GM20431 (cell line): ENCODE measurements at regions not wholly inside any gene's neighbourhood (a gene's known extent, or its start where the extent isn't known, plus 50 kb on each side); places are given as distances from the start of the nearest gene placed in this dataset.
"Not testable (repeated sequence)": the region's sequence is repeated elsewhere in the genome, so short reads cannot be mapped to it uniquely, and the experiment has no call there.

ENCODE experiments used
- in situ Hi-C: fragments of 300-500 bp; cut with MseI, MboI; formaldehyde crosslinking; loops from one replicate; pipeline ENCODE4 v1.15.0; 2020; ENCODE audit warnings: low sequenced_read_pairs; ENCODE audit not compliant: unreplicated experiment

- in situ Hi-C loops: no loop called here
Measured at GRCh38 chr17:56727876-56728617, 105.7 kb downstream of the C17orf67 start.

GRCh38 chr17:56731096-56731495 is 102.6 kb downstream of the C17orf67 start:
- in situ Hi-C loops: not testable (repeated sequence)

- in situ Hi-C loops: no loop called here
Measured at GRCh38 chr17:56733833-56734232, 99.9 kb downstream of the C17orf67 start.

DNA sequence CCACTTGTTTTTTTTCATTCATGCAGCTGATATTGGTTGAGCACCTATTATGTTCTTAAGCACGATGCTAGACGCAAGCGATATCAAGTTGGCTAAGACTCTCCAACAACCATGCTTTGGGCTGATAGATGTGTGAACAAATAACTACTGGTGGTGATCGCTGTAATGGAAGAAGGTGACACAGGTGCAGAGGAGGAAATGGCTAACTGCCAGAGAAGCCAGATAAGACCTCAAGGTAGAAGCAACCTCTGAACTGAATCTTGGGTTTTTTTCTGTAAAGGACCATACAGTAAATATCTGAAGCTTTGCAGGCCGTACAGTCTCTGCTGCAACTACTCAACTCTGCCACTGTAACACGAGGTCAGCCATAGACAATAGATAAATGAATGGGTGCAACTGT is 97.9 kb downstream of the C17orf67 start:
- in situ Hi-C loops: no loop called here

- in situ Hi-C loops: no loop called here
Measured at GRCh38 chr17:56737421-56738161, 96.1 kb downstream of the C17orf67 start.

DNA sequence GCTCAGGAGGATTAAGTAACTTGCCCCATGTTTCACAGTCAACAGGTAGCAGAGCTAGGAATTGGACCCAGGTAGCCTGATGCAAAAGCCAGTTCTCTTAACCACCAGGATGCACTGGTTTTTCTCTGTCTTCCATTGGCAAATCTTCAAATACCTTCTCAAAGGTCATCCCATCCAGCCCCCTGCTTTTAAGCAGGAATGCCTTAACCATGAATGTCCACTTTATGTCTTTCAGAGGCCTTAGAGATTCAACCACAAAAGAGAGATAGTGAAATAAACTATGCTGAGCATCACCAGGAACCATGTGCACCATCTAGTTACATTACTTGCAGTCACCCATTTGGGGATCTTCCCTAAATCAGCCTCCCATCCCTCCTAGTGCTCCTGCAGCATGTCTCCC is 94.3 kb downstream of the C17orf67 start:
- in situ Hi-C loops: no loop called here

DNA sequence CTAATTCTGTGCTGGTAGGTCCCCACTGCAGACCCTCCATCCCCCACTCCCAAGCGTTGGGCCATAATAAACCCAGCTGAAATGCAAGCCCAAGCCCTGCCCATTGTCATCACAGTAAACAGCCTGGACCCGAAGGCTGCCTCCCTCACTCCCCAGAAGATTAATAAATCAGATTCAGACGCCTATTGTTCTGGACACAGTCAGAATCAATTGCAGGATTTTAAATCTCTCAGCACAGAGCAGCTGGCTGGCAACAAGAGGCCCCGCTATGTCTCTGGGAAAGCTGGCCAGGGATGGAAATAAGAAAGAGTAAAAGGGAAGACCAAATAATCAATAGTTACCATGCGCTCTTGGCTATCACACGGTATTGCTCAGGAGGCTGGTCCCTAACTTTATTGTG is 93.9 kb downstream of the C17orf67 start:
- in situ Hi-C loops: no loop called here

DNA sequence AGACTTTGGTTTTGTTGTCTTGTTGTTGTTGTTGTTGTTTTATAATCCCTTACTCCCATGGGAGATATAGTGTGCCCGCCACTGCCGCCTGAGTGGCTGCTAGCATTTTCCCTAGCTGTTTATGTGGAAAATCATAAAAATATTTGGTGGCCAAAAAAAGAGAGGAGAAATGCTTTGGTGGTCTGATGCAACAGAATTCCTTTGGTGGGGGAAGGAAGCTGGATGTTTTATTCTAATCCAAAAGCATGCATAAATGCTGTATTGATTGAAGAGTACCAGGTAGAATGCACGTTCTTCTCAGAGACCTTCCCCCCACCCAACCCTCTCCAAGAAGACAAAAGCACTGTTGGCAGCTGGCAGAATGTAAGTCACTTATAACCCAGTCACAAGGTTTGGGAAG is 93.2 kb downstream of the C17orf67 start:
- in situ Hi-C loops: no loop called here
